HG02678 (cell line): ENCODE measurements at regions not wholly inside any gene's neighbourhood (a gene's known extent, or its start where the extent isn't known, plus 50 kb on each side); places are given as distances from the start of the nearest gene placed in this dataset.
"Not testable (repeated sequence)": the region's sequence is repeated elsewhere in the genome, so short reads cannot be mapped to it uniquely, and the experiment has no call there.

Experiments used
- ATAC-seq: cut with Tn5 transposase; IDR thresholded peaks from one replicate; pipeline ENCODE4 v1.9.1; 2021; ENCODE audit warnings: mild to moderate bottlenecking, moderate library complexity; ENCODE audit not compliant: unreplicated experiment

DNA sequence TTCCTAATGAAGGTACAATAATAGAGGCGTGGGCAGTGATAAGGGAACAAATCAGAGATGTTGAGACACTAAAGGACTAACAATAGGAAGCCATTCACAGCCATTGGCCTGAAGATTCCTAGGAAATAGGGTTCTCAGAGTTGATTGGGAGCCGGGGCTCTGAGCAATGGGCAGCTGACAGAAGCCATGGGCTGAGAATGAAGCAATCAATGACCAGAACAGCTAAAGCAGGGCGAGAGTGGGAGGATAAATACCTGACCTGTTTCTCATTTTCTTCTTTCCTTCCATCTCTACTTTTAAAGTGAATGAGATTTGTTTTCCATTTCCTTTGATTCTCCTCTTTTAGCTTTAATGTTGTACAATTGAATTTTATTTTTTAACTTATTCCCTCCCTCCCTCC lies 774.7 kb upstream of the ADGRL4 start:
- no peak for ATAC-seq

DNA sequence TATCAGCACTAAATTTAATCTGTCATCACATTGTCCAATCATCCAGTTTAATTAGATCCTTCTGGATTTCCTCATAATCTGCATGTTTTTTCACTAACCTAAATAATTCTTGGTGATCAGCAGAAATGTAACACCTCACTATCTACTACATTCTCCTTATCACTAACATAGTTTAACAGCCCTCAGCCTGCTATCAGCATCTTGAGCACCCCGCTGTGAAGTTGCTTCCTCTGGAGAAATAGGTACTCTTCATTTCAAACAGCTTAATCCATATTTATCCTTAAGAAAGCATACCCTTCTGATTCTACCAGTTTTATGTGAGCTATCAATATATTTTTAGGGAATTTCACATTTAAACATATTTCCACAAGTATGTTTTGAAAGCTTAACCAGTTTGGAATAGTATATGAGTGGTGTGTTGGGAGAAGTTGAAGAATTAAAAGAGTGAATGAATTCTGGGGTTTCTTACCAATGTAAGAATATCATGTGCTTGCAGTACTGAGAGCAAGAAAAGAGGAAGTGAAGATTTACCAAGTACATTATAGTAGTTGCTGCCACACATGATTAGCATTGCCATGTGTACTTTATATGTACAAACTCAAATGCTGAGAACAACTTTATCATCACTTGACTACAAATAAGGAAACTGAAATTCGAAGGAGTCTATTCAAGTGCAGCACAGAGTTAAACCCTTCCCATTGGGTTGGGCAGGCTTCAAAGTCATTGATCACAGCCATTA lies 771.1 kb upstream of the ADGRL4 start:
- peak; percentile 100 for ATAC-seq

DNA sequence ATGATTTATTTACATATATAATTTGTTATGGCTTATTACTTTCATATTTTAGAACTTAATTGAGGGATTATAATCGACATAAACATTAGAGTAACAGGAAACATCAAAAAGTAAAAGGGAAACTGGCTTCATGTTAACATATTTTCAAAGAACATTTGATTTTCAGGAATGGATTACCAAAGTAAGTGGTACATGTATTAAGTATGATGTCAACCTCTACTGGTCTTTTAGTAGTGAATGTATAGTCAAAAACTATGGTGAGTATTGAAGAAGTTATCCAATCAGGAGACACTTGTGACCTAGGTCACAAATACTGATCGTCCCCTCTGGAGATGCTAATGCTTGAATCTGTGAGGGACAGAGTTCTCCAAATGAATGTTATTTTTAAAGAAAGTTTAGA lies 768.9 kb upstream of the ADGRL4 start:
- no peak for ATAC-seq

DNA sequence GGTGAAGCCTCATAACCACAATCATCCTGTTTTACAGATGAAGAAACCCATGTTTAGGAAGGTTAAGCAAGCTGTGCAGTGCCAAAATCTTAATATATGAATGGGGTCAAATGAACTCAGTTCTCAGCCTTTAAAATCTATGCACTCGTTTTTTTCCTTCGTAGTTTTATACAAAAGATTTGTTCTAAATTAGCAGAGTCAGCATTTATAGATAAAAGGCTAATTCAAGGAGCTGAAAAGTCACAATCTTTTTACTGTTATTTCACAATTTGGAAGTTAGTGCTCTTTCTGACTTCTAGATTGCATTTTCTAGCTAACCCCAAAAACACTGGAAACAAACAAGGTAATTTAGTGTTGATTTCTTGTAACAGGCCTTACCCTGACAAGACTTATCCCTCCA lies 766.9 kb upstream of the ADGRL4 start:
- no peak for ATAC-seq

DNA sequence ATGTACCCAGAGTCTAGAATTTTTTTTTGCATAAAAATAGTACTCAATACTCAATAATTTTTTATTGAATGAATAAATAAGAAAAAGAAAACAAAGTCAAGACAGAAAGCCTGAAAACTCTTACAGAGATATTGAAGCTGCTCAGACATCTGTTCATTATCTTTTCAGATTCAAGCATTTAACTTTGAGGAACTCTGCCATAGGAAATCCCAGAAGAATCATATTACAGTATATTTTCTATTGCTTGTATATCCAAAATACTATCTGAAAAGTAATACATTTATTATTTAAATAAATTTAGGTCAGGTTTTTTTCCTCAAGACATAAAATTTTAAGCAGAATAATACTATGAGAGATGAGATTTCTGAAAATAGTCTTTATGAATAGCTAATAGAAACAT lies 755.9 kb upstream of the ADGRL4 start:
- no peak for ATAC-seq

DNA sequence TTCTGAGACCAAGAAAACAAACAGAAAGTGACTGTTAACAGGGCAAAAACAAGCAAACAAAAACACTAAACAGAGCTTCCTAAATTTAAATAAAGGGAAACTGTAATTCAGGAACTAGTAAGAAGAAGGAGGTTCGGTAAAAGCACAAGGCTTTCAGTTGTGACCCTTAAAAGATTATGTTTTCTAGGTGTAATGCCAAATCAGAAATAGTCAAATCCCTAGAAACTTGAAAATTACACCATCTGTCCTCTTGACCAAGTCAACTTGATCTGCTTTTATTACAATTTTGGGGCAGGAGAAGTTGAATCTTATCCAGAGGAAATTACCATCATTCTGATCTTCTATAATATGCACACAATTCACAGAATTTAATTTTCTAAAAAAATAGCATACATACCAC lies 754.0 kb upstream of the ADGRL4 start:
- no peak for ATAC-seq

DNA sequence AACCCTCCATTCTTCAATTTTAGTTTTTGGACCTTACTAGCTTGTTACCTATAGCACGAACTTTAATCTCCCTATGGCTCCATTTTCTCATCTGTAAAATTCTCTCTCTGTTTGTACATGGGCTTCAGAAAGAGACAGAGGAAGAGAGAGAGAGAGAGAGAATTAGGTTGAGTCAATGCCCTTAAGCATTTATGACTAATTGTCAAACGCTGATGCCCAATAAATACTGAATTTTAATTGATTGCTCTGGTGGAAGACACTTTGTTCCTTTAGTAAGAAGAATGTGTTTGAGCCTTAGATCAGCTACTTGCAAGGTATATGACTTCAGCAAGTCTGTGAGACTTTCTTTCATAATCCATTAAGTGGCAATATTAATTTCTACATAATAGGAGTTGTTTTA lies 743.1 kb upstream of the ADGRL4 start:
- no peak for ATAC-seq

DNA sequence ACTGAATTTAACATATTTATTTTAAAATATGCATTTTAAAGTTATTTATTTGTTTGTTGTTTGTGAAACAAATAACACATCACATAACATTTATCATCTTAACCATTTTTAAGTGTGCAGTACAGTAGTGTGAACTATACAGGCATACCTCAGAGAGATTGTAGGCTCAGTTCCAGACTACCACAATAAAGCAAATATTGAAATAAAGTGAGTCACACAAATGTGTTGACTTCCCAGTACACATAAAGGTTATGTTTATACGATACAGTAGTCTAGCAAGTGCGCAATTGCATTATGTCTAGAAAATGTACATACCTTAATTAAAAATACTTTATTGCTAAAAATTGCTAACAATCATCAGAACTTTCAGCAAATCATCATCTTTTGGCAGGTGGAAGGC lies 739.4 kb upstream of the ADGRL4 start:
- ATAC-seq: no peak

DNA sequence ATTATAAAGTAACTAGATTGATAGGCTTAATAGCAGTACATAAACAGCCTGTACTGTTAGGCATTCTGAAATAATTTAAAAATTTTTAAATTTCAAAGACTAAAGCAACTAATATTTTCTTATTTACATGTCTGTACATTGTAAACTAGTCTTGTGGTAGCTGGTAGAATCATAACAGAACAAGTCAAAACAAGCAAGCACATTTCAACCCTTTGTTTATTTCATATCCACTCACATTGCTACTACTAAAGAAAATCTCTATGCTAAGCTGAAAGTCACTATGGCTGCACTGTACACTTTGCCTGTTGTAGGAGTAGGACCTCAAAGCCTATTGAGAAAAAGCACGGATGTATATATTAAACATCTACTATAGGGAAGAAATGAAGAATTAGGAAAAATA lies 738.2 kb upstream of the ADGRL4 start:
- no peak for ATAC-seq

DNA sequence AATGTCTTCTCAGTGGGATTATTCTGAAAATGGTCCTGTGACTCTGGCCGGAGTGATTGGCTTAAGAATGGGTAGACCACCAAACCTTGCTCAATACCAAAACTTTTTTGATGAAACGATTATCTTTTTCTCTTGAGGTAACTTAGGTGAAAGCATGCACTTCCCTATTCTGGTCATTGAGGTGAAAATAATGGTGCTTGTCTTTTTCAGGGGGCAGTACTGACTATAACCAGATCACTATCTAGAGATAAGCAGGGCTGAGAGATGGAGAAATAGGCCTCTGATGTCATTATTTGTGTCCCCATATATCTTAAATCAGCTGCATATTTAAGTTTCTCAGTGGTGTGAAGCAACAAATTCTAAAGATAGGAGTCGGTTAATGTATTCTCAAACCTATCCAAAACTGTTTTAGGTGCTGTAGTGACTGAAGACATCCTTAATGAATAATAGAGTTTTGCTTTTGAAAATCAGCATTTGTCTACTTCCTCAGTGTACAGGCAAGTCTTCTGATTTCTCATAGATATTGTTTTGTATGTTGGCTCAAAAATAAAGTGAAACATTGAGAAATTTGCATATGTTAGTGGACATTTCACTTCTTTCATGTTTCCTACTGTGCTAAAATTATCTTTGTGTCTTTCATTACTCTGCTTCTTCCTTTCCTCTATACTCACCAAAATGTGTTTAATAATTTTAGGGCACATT lies 735.3 kb upstream of the ADGRL4 start:
- ATAC-seq: peak; percentile 82

DNA sequence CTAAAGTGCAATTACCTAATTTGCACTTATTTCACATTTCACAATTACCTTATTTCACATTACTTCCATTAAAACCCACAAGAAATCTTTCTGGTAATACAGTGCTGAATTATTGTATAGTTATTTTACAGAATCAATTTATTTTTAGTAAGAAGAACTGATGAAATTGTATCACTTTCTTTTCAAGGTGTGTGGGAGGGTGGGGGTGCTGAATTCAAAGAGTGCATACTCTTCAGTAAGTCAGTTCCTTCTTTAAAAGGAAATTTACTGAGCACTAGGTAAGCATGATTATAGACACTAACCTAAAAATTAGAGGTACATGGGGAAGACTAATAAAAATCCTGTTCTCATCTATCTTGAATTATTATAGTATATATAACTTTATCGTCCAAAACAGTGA lies 731.6 kb upstream of the ADGRL4 start:
- no peak for ATAC-seq

DNA sequence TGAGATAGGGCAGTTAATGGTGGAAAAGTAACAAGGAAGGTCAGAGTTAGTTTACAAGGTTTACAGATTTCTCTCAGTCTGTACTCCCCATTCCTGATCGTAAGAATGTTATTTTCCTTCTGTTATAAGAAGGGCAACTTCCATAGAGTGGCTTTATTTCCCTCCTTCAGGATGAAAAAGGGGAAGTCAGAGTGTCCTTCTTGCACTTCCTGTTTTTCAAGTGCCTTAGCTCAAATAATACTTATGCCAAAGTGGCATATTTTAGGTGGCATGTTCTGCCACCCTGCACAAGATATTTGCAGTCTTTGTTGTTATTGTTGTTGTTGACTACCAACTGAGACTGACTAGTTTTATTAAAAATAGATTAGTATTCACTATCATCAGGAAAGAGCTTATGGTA lies 730.7 kb upstream of the ADGRL4 start:
- ATAC-seq: no peak

DNA sequence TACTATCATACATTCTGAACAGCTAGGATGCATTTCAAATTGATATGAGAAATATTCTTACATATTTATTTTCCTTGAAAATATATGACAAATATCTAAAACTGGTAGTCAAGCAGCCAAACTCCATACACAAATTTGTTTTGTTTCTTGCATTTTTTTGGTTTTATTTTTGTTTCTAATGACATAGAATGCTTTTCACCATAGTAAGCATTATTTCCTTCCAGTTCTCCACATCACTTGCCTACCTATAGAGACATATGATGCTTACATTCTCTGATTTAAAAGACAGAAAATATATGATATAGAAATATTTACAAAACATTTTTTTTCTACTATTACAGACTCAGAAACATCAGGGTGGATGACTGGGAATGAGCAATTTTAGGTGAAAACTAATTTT lies 726.4 kb upstream of the ADGRL4 start:
- ATAC-seq: no peak

DNA sequence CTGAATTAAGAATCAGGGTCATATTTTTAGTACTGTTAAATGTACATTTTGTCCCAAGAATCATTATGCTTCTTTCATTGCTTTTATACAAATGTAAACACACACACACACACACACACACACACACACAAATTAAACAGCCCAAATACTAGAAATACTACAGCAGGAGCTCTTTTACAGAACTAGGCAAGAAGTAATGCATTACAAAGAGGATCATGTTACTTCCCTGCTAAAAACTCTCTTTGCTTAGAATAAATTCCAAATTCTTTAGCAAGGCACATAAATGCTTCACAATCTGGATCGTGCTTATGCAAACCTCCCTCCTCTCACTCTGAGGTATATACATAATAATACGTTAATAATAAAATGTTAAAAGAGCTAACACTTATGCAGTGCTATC lies 720.4 kb upstream of the ADGRL4 start:
- no peak for ATAC-seq

DNA sequence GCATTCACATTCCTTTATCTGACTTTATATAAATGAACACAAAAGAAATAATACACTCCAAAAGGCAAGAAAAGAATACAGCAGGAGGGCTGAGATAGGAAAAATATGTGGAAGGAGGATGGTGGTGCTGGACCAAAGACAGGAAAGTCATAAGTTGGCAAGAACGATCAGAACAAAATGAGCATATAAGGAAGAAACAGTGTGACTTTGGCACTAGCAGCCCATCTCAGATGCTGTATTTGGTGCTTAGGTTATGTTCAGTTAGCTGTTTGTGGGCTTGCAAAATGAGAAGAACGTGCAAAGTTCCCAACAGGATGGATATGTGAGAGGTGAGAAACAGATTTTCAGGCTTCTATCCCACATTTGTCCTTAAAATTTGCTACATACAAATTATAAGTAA lies 719.8 kb upstream of the ADGRL4 start:
- no peak for ATAC-seq

DNA sequence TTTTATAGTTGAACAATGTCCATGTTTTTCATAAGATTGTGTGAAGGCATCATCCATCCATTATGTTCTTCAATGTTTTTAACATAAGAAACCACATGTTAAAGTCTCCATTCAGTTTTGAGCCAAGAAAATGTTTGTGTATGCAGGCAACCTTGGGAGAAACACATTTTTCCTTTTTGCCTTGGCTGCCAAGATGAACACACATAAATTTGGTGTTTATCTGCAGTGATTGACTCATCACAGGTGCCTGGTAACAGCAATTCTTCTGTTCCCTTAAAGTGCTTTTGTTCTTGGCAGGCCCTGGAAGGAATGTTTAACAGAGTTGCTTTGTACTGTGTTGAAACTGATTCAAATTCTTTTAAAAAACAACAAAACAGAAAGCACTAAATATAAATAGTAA lies 709.9 kb upstream of the ADGRL4 start:
- no peak for ATAC-seq

DNA sequence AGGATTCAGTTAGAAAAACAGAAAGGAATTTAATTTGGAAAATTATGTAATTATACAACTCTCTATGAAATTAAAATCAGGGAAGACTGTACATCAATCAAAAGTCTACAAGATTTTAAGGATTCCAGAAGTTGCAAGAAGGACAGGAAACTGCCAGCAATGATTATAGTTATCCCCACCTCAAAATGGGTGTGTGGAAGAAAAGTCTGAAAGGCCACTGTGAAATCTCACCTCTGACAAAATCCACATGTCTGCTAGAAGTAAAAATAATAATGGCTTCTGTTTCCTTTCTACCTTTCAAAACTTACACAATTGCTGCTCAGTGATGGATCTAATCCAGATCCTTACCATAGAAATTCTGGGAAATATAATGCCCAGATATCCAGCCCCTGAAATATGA lies 708.1 kb upstream of the ADGRL4 start:
- no peak for ATAC-seq

DNA sequence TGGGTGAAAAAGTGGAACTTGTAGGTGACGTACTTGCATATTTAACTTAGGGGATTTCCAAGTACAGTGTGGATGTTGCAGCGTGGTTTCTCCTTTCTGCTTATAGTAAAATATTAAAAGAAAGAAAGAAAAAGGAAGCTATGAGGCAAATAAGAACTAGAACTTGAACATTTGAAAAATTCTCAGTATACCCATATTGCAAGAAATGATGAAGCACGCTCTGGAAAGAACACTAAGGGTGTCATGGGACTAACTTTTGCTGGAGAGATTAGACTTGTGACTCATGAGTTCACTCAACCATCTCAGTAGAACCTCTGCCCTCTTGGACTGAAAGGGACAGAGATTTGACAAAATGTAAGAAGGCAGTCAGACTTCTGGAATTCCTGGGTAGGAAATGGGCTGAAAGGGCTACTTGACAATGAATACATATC lies 704.5 kb upstream of the ADGRL4 start:
- ATAC-seq: peak; percentile 88

DNA sequence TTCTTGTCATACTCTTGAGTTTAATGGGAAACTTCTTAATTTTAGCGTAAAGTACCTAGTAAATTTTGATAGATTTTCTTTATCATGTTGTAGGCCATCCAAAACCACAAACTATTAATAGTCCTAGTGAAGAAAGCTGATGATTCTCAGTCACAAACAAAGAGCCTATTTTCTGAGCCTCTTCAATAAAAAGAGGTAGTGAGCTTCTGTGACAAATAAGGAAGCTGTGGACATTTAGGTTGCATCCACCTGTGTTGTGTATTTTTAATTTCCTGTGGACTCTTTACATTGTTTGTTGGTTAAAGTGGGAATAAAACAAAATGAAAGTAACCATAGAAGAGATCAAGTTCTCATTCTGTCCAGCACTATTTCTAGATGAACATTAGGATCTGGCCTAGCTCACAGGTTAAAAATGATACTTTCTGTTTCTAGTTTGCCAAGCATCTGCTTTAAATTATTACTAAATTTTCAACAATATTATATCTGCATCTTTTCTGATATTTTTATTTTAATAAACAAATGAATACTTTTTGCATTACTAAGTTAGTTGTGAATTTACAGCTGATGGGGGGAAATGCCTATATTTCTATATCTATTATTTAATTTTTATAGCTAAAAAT lies 702.2 kb upstream of the ADGRL4 start:
- no peak for ATAC-seq

DNA sequence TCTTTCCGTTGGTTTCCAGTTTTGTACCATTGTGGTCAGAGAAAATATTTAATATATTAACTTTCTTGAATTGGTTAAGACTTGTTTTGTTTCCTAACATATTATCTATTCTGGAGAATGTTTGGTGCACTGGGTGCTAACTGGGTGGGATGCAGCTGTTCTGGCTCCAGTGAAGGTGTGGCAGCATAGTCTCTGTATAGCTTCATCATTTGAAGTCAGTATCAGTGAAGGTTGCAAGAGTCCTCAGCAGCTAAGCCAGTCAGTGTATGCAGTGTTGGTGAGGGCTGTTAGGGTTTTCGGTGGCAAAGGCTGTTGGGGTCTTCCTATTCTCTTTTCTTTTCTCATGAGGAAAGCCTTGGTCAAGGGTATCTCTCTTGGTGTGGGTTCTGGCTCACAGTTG lies 698.7 kb upstream of the ADGRL4 start:
- ATAC-seq: no peak

DNA sequence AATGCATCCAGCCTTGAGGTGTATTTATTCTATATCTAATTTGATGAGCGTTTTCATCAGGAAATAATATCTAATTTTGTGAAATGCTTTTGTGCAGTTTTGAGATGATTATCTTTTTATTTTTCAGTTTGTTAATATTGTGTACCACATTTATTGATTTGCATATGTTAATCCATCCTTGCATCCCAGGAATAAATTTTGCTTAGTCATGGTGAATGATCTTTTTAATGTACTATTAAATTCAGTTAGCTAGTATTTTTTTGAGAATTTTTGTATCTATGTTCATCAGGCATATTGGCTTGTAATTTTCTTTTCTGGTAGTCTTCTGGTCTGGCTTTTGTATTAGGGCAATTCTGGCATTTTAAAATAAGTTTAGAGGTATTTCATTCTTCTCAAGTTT lies 697.5 kb upstream of the ADGRL4 start:
- no peak for ATAC-seq

DNA sequence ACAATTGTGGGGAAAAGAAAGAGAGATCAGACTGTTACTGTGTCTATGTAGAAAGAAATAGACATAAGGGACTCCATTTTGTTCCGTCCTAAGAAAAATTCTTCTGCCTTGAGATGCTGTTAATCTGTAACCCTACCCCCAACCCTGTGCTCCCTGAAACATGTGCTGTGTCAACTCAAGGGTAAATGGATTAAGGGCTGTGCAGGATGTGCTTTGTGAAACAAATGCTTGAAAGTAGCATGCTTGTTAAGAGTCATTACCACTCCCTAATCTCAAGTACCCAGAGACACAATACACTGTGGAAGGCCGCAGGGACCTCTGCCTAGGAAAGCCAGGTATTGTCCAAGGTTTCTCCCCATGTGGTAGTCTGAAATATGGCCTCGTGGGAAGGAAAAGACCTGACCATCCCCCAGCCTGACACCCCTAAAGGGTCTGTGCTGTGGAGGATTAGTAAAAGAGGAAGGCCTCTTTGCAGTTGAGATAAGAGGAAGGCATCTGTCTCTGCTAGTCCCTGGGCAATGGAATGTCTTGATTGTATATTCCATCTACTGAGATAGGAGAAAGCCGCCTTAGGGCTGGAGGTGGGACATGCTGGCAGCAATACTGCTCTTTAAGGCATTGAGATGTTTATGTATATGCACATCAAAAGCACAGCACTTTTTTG lies 695.9 kb upstream of the ADGRL4 start:
- not testable (repeated sequence) for ATAC-seq
